MV-4-11 (cell line): ENCODE measurements at regions not wholly inside any gene's neighbourhood (a gene's known extent, or its start where the extent isn't known, plus 50 kb on each side); places are given as distances from the start of the nearest gene placed in this dataset.

Source experiments
- DNase-seq: peaks from one replicate; lab custom pipeline; 2025; lab: John Stamatoyannopoulos, UW

GRCh38 chr7:136807598-136807997, 60.9 kb upstream of the CHRM2 start:
- DNase-seq = no peak

DNA sequence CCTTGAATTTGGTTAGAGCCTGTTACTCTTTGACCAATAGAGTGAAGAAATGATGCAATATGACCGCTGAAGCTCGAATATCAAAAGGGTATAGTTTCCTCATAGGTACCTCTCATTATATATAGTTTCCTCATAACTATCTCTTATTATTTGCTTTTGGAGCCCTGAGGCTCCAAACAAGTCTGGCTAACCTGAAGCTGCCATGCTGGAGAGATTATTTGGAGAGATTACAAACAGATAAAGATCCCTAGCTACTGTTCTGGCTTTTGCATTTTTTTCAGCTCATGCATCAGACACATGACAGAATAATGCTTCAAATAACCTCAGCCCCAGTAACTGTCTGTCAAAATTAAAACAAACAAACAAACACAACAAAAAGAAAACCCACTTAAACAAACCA, 65.4 kb upstream of the CHRM2 start:
- no peak for DNase-seq

DNA sequence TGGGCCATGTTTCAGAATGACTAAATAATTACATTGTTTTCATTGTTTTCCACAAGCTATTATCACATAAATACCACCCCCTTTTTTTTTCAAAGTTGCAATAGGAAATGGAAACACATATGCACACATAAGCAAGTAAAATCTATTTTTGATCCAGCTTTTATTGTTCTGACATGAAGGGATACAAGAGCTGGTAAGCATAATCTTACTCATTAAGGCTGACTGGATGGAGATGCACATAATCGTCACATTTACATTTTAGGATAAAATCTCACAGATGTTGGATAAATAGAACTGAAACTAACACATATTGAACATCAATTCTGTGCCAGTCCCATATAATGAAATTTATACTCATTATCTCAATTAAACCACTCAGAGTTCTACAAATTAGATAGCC, 84.5 kb upstream of the CHRM2 start:
- no peak for DNase-seq

DNA sequence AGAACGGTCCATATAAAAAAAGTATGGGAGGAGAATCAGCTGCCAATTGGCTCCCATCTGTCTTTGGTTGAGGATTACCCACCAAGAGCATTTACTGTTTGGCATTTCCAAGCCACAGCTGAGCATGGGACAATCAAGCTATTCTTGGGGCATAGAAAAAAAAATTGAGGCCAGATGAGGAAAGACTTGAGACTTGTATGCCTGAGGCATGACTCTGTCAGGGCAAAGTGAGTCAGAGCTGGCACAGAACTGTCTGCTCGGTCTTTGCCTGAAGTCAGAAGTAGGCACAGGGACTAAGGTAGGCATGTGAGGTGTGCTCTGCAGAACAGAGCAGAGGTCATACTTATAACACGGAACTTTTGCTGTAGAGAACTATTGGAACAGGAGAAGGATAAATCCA, 126.5 kb upstream of the CHRM2 start:
- no peak for DNase-seq

DNA sequence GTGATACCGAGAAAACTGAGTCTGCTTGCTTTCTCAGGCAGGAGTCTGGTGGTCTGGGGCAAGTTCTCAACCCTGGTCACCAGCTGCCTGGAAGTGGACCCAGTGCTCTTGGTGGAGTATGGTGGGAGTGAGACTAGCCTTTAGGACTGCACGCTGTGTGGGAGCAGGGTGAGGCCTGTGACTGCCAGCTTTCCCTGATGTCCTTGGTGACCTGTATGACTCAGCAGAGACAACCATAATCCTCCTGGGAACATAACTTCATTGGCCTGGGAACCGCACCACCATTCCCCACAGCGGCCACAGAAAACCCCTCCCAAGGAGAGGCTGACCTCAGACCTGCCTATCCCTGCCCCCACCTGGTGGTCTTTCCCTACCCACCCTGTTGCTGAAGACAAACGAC, 139.5 kb upstream of the CHRM2 start:
- no peak for DNase-seq

DNA sequence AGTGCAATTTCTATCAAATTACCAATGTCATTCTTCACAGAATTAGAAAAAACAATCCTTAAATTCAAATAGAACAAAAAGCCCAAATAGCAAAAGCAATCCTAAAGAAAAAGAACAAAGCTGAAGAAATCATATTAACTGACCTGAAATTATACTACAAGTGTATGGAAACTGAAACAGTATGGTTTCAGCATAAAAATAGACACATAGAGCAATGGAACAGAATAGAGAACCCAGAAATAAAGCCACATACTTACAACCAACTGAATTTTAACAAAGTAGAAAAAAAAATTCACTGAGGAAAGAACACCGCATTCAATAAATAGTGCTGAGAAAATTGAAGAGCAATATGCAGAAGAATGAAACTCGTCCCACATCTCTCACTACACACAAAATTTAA, 142.0 kb upstream of the CHRM2 start:
- DNase-seq = no peak

DNA sequence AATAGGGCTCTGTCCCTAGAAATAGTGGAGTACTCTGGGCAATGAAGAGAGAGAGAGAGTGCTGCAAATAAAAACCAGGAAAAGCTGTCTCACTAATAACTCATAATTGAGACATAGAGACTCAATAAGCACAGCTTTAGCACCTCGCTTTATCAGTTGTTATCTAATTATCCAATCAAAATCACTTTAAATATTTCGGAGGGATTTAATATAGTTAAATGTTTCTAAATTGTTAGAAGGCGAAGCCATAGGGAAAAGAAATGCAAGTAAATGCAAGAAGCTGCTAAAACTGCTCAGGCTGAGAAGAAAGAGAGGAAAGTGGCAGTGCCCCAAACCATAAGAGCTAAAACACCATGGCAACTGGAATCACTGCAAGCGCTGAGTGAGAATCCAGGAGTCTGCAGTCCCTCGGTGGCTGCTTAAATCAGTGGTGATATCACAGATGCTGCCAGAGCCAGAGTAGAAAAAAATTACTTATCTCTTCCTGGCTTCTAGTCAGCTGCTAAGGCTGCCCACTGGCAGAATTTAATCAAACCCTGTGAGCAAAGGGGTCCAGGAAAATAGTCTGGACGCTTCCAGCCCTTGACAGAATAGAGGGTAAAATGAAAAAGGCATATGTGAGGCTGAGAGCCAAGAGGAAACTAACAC, 150.4 kb upstream of the CHRM2 start:
- DNase-seq = no peak

DNA sequence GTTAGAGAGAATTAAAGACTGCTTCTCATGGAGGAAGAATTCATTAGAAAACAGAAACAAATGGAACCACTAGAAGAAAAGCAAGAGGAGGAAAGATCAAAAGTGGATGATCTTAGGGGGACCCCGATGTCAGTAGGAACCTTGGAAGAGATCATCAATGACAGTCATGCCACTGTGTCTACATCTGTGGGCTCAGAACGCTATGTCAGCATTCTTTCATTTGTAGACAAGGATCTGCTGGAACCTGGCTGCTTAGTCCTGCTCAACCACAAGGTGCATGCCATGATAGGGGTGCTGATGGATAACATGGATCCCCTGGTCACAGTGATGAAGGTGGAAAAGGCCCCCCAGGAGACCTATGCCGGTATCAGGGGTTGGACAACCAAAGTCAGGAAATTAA, 154.4 kb upstream of the CHRM2 start:
- DNase-seq = no peak

- no peak for DNase-seq
These were observed 157.7 kb upstream of the CHRM2 start for GRCh38 chr7:136710751-136711150.

DNA sequence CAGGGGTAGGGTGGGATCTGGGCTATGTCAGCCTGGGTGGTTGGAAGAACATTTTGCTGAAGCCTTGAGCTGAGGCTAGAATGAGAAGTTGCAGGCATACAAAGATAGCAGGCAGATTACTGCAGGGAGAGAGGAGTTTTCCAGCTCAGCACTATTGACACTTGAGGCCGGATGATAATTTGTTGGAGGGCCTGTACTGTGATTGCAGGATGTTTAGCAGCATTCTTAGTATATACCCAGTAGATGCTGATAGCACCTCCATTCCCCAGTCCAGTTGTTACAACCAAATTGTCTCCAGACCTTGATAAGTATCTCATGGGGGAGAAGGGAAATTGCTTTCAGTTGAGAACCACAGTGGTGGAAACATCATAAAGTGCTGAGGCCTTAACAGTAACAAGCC, 158.6 kb upstream of the CHRM2 start:
- no peak for DNase-seq

GRCh38 chr7:136702913-136703312, 165.5 kb upstream of the CHRM2 start:
- no peak for DNase-seq

- DNase-seq = no peak
These were observed 169.5 kb upstream of the CHRM2 start for GRCh38 chr7:136698977-136699376.

DNA sequence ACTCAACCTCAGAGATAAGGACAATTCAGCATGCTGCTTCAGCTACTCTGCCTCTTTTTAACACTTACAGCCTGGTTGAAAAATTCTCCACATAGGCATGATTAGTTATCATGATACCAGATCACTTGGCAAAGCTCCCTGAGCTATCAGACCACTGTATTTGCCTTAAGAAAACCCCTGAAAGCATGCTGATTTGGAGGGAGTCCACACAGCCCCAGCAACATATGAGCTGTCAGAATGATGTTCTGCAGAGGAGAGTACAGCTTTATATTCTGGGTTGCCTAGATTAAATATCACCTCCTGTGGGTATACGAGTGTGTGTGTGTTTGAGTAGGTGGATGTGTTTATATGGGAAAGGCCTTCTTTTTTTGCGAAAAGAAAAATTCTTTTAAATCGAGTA, 170.2 kb upstream of the CHRM2 start:
- no peak for DNase-seq

GRCh38 chr7:136697271-136697670, 171.2 kb upstream of the CHRM2 start:
- no peak for DNase-seq

- no peak for DNase-seq
These were observed 175.0 kb upstream of the CHRM2 start for GRCh38 chr7:136693166-136694119.

GRCh38 chr7:136692221-136692620, 176.2 kb upstream of the CHRM2 start:
- DNase-seq = no peak

DNA sequence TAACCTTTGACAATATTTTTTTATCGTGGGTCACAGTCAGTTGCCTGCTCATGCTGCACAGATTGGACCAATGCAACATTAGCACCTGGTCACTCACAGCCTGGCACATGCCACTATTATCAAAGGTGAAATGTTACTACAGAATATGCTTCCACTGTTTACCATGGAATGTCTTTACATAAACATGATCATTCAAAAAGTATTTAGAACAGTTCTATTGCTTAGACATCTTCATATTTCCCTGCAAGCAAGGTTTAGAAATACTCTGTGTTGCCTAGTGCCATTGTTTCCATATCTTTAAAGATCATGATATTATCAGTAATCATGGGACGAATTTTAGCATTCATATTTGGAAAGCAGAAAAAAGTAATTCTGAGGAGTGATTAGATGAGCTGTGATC, 179.9 kb upstream of the CHRM2 start:
- no peak for DNase-seq

GRCh38 chr7:136687693-136688322, 180.6 kb upstream of the CHRM2 start:
- DNase-seq = peak; percentile 1

DNA sequence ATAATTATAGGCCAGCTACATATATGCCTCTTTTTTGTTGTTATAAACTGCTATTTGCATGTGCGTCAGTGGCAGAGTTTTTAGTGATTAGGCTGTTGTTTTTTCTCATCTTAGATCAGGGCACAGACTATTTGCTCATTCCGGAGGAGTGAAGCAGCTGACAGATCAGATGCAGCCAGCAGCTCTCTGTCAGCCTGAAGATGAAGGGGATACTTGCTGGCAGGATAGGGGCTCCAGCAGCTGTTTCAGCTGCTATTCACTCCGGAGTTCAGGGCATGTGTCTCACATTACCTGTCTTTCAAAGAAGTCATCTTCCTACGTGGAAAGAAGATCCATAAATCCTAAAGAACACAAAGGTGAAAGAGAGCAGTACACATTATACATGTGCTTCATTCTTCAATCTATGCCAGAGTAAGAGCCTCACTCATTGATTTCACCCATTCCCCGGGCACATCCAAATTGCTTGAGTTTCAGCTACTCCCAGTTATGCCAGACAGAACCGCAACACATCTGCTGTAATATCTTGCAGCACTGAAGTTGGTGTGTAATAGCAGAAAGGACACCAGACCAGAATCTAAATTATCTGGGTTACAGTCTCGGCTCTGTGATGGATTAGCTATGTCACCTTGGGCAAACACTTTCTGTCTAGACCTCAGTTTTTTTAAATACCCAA, 182.8 kb upstream of the CHRM2 start:
- DNase-seq = no peak

DNA sequence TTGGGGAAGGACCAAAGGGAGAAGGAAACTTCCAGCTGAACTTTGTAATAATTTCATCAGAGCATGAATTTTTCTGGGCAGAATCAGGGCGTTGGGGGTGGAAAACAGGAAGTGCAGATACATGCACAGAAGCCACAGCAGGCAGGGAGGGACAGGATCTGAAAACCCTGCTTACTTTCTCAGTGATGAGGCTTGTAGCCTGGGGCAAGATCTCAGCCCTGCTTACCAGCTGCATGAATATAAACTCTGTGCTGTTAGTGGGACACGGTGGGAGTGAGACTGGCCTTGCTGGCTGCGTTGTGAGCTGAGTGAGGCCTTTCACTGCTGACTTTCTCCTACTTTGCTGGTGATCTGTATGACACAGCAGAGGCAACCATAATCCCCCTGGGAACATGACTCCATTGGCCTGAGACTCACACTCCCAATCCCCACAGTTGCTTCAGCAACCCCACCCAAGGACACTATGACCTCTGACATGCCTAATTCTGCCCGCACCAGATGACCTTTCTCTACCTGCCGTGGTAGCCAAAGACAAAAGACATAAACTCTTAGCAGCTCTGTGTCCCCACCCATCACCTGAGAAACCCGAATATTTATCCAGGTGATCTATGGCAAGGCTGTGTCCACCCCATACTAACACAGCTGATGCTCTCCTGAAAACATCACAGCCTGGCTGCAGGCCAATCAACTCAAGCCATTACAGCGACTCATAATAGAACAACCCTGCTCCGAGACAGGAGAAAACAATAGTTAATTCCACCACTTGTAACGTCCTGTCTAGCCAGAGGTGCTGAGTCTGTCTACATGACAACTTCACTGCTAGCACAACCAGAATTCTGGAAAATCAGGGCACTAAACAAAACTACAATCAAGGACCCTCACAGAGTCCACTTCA, 190.7 kb upstream of the CHRM2 start:
- DNase-seq = peak; percentile 56

- DNase-seq = no peak
These were observed 200.9 kb upstream of the CHRM2 start for GRCh38 chr7:136667584-136667983.
